ENCODE measurements at regions not wholly inside any gene's neighbourhood (a gene's known extent, or its start where the extent isn't known, plus 50 kb on each side); places are given as distances from the start of the nearest gene placed in this dataset.

DNA sequence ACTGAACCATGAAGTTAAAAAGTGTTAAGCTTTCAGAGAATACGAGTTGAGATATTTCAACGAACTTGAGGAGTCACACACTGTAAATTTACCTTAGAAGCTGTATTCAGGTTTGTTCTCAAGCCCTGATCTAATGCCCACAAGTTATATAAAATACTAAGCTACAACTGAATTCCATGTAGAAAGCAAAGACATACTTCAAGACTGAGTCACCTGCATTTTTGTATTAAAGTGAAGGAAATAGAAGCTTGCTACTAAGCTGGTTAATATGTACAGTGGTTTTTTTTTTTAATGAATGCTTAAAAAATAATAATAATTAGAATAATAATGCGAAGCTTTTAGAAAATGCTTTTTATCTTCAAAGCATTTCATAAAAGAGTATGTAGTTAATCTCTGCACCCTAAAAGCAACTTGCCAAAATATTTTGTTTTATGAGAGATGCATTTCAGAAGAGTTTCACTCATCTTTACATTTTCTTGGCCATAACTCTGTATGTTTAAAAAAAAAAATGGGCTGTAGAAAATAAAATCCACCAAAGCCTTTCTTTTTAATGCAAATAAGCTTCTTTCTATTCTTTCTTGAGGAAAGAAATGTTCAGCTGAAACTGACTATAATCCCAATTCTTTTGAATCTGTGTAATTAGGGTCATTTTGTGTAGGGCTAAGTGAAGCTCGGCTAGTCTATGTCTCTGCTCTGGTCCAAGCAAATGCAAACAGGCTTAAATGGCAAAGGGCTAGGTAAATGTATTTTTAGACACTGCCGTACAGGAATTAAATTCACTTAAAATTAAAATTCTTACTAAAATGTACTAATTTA, 1047.5 kb upstream of the FLRT2 start:
- TF ChIP-seq, protein P1, sequence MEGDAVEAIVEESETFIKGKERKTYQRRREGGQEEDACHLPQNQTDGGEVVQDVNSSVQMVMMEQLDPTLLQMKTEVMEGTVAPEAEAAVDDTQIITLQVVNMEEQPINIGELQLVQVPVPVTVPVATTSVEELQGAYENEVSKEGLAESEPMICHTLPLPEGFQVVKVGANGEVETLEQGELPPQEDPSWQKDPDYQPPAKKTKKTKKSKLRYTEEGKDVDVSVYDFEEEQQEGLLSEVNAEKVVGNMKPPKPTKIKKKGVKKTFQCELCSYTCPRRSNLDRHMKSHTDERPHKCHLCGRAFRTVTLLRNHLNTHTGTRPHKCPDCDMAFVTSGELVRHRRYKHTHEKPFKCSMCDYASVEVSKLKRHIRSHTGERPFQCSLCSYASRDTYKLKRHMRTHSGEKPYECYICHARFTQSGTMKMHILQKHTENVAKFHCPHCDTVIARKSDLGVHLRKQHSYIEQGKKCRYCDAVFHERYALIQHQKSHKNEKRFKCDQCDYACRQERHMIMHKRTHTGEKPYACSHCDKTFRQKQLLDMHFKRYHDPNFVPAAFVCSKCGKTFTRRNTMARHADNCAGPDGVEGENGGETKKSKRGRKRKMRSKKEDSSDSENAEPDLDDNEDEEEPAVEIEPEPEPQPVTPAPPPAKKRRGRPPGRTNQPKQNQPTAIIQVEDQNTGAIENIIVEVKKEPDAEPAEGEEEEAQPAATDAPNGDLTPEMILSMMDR (conservative IDR thresholded peaks at IDR 0.05; ENCODE audit: low read length), result no peak
- no peak for TF ChIP-seq EZH2phosphoT487 (IDR thresholded peaks at IDR 0.05; ENCODE audit: borderline replicate concordance, low read depth, low read length)

All from OCI-LY7 (cell line).